LHCN-M2 (cell line): ENCODE measurements at regions not wholly inside any gene's neighbourhood (a gene's known extent, or its start where the extent isn't known, plus 50 kb on each side); places are given as distances from the start of the nearest gene placed in this dataset.
A peak's percentile ranks its signal among the peaks of the same experiment; 100 is the strongest.
"Not testable (repeated sequence)": the region's sequence is repeated elsewhere in the genome, so short reads cannot be mapped to it uniquely, and the experiment has no call there.

Experiments used
- DNase-seq: peaks from one replicate; pipeline ENCODE4 v3.0.0-alpha.2; 2012; ENCODE audit warnings: low read depth

DNA sequence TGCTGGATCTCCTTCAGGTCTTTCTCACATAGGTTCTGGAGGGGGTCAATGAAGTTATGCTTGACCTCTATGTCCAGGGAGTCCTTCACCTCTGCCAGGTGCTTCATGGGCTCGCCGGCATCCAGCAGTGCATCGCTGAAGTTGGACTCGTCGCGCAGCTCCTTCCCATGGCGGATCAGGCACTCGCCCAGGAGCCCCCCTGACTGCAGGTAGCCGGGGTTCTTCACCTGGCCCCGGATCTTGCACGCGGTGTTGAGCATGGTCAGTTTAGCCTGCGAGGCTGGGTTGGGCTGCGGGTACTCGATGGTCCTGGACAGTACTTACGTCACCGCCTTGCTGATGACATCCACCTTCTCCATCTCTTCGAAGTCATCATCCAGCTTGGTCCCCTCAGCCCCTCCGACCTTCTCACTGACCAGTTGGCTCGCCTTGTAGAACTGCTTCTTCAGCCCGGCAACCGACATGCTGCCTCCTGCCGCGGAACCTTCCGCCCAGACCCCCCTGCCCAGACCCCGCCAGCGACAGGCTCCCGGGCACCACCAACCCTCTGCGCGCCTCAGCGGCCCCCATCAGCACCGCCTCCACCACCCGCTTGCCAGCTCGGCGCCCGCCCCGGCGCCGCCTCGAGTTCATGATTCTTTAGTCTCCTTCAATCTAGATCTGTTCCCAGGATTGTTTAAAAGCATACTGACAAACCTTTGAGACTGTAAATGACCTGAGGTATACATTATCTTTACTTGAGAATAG lies 99.8 kb downstream of the KPNA2 start:
- DNase-seq: no peak

- peak; percentile 3 for DNase-seq
Observed at GRCh38 chr17:68141050-68141449, 105.5 kb downstream of the KPNA2 start.

- DNase-seq: no peak
Observed at GRCh38 chr17:68142595-68142994, 105.2 kb upstream of the AMZ2 start.

- no peak for DNase-seq
Observed at GRCh38 chr17:68143425-68143824, 104.4 kb upstream of the AMZ2 start.

- DNase-seq: no peak
Observed at GRCh38 chr17:68145088-68145487, 102.8 kb upstream of the AMZ2 start.

- DNase-seq: no peak
Observed at GRCh38 chr17:68148936-68149335, 98.9 kb upstream of the AMZ2 start.

GRCh38 chr17:68152161-68152571 lies 95.7 kb upstream of the AMZ2 start:
- DNase-seq: no peak

GRCh38 chr17:68155692-68156091 lies 92.2 kb upstream of the AMZ2 start:
- no peak for DNase-seq

DNA sequence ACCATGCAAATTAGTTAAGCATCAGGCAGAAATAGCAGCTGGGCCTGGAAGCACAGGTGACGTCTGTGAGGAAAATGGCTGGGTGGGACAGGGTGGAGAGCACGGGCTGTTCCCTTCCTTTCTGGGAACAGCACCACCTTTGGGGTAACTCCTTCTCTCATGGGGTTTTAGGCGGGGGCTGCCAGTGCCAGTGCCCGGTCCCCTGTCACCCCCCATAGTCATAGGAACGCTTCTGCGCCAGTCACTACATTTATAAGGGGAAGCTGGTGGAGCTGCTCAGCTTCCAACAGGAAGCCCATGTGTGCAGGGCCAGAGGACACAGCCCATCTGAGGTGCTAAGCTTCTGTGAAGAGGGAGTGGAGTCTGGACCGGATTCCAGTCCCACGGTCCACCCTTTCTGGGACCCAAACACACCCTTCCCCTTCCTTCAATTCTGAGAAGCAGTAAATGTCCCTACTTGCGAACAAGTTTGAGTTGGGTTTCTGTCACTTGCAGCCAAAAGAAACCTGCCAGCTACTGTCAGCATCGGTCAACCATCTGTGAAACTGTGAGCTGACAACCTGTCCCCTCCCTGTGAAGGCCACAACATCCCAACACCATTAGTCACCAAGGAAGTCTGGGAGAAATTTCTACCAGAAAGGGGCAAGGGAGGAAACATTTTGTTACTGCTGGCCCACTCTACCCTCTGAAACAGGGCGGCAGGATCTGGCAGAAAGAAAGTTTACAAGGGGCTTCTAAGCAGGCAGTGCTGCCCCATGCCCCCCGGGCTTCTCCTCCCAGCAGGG lies 86.0 kb upstream of the AMZ2 start:
- DNase-seq: no peak

- not testable (repeated sequence) for DNase-seq
Observed at GRCh38 chr17:68168273-68169164, 79.3 kb upstream of the AMZ2 start.

DNA sequence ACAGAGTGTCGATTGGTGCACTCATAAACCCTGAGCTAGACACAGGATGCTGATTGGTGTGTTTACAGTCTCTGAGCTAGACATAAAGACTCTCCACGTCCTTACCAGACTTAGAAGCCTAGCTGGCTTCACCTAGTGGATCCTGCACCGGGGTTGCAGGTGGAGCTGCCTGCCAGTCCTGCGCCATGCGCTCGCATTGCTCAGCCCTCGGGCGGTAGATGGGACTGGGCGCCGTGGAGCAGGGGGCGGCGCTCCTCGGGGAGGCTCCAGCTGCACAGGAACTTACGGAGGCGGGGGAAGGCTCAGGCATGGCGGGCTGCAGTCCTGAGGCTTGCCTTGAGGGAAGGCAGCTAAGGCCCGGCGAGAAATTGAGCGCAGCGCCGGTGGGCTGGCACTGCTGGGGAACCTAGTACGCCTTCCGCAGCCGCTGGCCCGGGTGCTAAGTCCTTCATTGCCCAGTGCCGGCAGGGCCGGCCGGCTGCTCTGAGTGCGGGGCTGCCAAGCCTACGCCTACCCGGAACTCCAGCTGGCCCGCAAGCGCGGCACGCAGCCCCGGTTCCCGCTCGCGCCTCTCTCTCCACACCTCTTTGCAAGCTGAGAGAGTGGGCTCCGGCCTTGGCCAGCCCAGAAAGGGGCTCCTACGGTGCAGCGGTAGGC lies 78.5 kb upstream of the AMZ2 start:
- not testable (repeated sequence) for DNase-seq

DNA sequence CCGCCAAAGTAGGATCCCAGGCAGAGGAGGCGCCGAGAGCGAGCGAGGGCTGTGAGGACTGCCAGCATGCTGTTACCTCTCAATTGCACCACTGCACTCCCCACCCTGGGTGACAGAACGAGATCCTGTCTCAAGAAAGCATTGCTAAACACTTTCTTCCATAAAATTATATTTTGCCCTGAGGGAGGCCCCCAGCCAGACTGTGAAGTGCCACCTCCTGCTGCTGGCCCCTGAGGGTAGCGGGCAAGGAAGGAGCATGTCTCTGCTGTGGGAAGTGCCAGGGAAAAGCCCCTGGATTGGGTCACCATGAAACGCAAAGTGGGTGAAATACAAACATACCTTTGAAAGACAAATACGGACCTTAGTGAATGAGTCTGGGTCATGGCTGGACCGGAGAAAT lies 78.0 kb upstream of the AMZ2 start:
- DNase-seq: no peak

- DNase-seq: no peak
Observed at GRCh38 chr17:68170246-68170645, 77.6 kb upstream of the AMZ2 start.

- peak; percentile 38 for DNase-seq
Observed at GRCh38 chr17:68172461-68172954, 75.3 kb upstream of the AMZ2 start.

DNA sequence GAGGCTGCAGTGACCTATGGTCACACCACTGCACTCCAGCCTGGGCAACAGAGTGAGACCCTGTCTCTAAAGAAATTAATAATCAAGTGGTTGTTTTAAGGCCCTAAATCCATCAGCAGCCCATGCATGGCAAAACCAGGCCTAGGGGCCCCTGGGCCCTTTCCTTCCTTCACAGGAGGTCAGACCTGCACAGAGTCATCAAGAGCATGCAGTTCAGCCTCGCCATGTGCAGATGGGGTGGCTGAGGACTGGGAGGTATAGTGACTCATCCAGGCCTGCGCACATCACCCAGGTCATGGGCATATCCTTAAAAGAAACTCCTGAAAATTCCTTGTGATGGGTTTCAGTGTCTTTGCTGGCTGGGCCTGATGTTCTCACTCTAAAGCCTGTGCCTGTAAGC lies 72.4 kb upstream of the AMZ2 start:
- no peak for DNase-seq

DNA sequence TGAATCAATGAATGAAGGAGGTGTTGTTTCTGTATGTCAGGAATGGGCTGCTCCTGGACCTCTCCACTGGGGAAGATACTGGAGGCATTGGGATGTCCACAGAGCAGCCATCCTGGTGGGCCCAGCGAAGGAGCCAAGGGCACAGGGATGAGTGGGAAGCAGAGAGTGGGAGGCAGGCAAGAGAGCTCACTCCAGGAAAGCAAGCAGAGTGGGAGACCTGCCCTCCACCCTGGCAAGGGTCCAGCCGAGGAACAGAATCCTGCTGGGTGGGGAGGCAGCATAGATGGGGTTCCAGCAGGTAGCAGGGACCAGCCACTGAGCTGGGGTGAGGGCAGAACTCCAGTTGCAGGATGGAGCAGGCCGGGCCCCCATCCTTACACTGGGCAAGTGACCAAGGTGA lies 71.9 kb upstream of the AMZ2 start:
- no peak for DNase-seq

GRCh38 chr17:68176718-68177117 lies 71.1 kb upstream of the AMZ2 start:
- no peak for DNase-seq

- DNase-seq: no peak
Observed at GRCh38 chr17:68178831-68179230, 69.0 kb upstream of the AMZ2 start.

DNA sequence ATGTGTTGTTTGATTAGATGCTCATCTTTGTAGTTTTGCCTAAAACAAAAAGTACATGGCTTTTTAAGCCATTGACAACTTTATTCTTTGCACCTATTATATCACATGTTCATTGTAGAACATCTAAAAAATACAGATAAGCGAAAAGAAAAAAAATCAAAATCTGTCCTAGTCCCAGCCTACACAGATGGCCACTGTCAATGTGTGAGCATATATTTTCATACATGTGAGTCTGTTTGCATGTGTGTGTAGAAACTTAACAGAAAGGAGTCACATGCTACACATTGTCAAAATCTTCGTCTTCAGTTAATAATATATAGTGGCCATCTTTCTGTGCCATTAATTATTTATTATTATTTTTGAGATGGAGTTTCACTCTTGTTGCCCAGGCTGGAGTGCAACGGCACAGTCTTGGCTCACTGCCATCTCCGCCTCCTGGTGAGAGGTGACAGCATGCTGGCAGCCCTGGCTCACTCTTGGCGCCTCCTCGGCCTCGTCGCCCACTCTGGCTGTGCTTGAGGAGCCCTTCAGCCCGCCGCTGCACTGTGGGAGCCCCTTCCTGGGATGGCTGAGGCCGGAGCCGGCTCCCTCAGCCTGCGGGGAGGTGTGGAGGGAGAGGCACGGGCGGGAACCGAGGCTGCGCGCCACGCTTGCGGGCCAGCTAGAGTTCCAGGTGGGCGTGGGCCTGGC lies 68.5 kb upstream of the AMZ2 start:
- DNase-seq: no peak

- DNase-seq: no peak
Observed at GRCh38 chr17:68179926-68180285, 67.9 kb upstream of the AMZ2 start.

GRCh38 chr17:68182011-68182306 lies 65.9 kb upstream of the AMZ2 start:
- no peak for DNase-seq
